ENCODE measurements at regions not wholly inside any gene's neighbourhood (a gene's known extent, or its start where the extent isn't known, plus 50 kb on each side); places are given as distances from the start of the nearest gene placed in this dataset.

GRCh38 chr15:96416934-96417759 lies 86.6 kb downstream of the NR2F2 start:
- no peaks in the 10 kb centered on the region for H3K9me3 ChIP-seq
- 2 to 4% methylated on average over 51 of the region's 51 CpGs for WGBS, 2 donors
- intact Hi-C loops (cut with DNase I) = no loop called here
- peak in 2 of 4 donors; percentile 30 to 40 for ATAC-seq
- peaks cover 4 to 73% (median 7%) of the 10 kb centered on the region in 4 donors for H3K27me3 ChIP-seq
- peaks cover 0 to 4% (median 0%) of the 10 kb centered on the region in 3 donors for H3K4me1 ChIP-seq
- FAIRE-seq = no peak
- H3K27ac ChIP-seq = no peak overlapping the region
- peak in 2 of 6 donors; percentile 39 to 64 for DNase-seq
- H3K4me3 ChIP-seq = peak overlapping the region in 1 of 4 donors; percentile 20
- TF ChIP-seq CTCF (IDR thresholded peaks at IDR 0.05) = no peak
- no peaks in the 10 kb centered on the region for H3K36me3 ChIP-seq

GRCh38 chr15:96417760-96418130 lies 87.2 kb downstream of the NR2F2 start:
- 7 to 8% methylated on average over 14 of the region's 14 CpGs for whole genome bisulfite sequencing, 2 donors
- Histone ChIP-seq H3K4me3 (no peak overlapping the region), H3K9me3 (no peaks in the 10 kb centered on the region), H3K27me3 (peaks cover 4 to 73% (median 7%) of the 10 kb centered on the region in 4 donors), H3K36me3 (no peaks in the 10 kb centered on the region), H3K27ac (no peak overlapping the region), H3K4me1 (peaks cover 0 to 4% (median 0%) of the 10 kb centered on the region in 3 donors)
- FAIRE-seq (no peak), ATAC-seq (no peak), DNase-seq (no peak)
- TF ChIP-seq CTCF (IDR thresholded peaks at IDR 0.05) = no peak
- intact Hi-C loops (cut with DNase I) = no loop called here

GRCh38 chr15:96418146-96418545 lies 87.6 kb downstream of the NR2F2 start:
- no peak for DNase-seq
- H3K27ac ChIP-seq = no peak overlapping the region
- no peak for ATAC-seq
- no peak for FAIRE-seq
- 12 to 13% methylated on average over 2 of the region's 2 CpGs for WGBS, 2 donors
- TF ChIP-seq CTCF (IDR thresholded peaks at IDR 0.05) = no peak
- no peaks in the 10 kb centered on the region for H3K9me3 ChIP-seq
- intact Hi-C loops (cut with DNase I) = no loop called here
- no peaks in the 10 kb centered on the region for H3K36me3 ChIP-seq
- H3K4me1 ChIP-seq = peaks cover 0 to 4% (median 0%) of the 10 kb centered on the region in 3 donors
- H3K4me3 ChIP-seq = no peak overlapping the region
- H3K27me3 ChIP-seq = peaks cover 5 to 77% (median 7%) of the 10 kb centered on the region in 4 donors

GRCh38 chr15:96421178-96421601 lies 90.7 kb downstream of the NR2F2 start:
- H3K27me3 ChIP-seq = peaks cover 3 to 82% (median 10%) of the 10 kb centered on the region in 4 donors
- no peak for DNase-seq

More at GRCh38 chr15:96421178-96421601, 90.7 kb downstream of the NR2F2 start:
- TF ChIP-seq CTCF (IDR thresholded peaks at IDR 0.05) = no peak
- 17 to 20% methylated on average over 8 of the region's 8 CpGs for WGBS, 2 donors
- H3K27ac ChIP-seq = no peak overlapping the region
- no peak overlapping the region for H3K4me3 ChIP-seq
- H3K9me3 ChIP-seq = peaks cover 0 to 4% (median 0%) of the 10 kb centered on the region in 4 donors
- H3K4me1 ChIP-seq = peaks cover 0 to 4% (median 0%) of the 10 kb centered on the region in 3 donors
- no peak for ATAC-seq
- intact Hi-C loops (cut with DNase I) = no loop called here
- H3K36me3 ChIP-seq = no peaks in the 10 kb centered on the region
- FAIRE-seq = no peak
